LNCAP (cell line): ENCODE measurements at regions not wholly inside any gene's neighbourhood (a gene's known extent, or its start where the extent isn't known, plus 50 kb on each side); places are given as distances from the start of the nearest gene placed in this dataset.

ENCODE experiments used
- TF ChIP-seq, protein P1 (sequence below): fragments of 450-650 bp; IDR thresholded peaks from 2 replicates; pipeline ENCODE4 v1.5.1; 2017; ENCODE audit warnings: mild to moderate bottlenecking

DNA sequence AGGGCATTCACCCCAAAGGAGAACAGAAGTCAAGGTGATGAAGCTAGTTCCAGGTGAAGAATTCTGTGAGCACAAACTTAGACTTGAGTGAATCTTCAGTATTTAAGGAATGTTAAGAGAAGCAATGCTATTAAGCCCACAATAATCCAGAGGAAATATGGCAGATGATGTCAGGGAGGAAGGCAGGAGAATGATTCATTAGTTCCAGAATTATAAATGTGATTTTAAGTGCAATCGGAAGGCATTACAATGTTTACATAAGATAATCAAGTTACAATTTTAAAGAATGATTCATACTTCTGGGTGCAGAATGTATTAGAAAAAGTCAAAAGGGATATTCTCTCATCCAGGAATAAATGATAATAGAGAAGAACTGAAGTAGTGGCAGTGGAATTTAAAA, 545.2 kb upstream of the BRINP3 start:
- TF ChIP-seq, protein P1, sequence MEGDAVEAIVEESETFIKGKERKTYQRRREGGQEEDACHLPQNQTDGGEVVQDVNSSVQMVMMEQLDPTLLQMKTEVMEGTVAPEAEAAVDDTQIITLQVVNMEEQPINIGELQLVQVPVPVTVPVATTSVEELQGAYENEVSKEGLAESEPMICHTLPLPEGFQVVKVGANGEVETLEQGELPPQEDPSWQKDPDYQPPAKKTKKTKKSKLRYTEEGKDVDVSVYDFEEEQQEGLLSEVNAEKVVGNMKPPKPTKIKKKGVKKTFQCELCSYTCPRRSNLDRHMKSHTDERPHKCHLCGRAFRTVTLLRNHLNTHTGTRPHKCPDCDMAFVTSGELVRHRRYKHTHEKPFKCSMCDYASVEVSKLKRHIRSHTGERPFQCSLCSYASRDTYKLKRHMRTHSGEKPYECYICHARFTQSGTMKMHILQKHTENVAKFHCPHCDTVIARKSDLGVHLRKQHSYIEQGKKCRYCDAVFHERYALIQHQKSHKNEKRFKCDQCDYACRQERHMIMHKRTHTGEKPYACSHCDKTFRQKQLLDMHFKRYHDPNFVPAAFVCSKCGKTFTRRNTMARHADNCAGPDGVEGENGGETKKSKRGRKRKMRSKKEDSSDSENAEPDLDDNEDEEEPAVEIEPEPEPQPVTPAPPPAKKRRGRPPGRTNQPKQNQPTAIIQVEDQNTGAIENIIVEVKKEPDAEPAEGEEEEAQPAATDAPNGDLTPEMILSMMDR = no peak

DNA sequence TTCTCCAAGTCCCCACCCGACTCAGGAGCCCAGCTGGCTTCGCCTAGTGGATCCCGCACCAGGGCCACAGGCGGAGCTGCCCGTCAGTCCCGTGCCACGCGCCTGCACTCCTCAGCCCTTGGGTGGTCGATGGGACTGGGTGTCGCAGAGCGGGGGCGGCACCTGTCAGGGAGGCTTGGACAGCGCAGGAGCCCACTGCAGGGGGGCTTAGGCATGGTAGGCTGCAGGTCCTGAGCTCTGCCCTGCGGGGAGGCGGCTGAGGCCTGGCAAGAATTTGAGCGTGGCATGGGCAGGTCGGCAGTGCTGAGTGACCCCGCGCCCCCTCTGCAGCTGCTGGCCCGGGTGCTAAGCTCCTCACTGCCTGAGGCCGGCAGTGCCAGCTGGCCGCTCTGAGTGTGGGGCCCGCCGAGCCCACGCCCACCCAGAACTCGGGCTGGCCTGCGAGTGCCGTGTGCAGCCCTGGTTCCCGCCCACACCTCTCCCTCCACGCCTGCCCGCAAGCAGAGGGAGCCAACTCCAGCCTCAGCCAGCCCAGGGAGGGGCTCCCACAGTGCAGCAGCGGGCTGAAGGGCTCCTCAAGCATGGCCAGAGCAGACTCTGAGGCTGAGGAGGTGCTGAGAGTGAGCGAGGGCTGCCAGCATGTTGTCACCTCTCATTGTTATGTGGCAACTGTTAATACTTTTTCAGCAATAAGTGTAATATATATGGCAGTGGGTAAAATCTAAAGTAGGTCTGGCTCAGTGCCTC, 548.4 kb upstream of the BRINP3 start:
- TF ChIP-seq, protein P1 = no peak

DNA sequence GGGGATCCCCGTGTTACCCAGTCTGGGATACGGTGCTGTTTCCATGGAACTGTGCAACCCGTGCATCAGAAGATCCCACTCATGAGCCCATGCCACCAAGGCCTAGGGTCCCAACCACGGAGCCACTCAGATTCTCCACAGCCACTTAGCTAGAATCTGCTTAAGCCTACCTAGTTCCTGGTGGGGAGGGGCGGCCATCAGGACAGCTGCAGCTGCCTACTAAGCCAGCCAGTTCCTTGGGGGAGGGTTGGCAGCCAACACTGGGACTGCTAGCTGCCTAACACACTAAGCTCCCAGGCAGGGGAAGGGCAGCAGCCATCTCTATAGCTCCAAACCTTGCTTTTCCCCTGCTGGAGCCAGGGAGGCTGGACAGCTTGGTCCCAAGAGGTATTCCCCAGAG, 549.2 kb upstream of the BRINP3 start:
- TF ChIP-seq, protein P1 = no peak

DNA sequence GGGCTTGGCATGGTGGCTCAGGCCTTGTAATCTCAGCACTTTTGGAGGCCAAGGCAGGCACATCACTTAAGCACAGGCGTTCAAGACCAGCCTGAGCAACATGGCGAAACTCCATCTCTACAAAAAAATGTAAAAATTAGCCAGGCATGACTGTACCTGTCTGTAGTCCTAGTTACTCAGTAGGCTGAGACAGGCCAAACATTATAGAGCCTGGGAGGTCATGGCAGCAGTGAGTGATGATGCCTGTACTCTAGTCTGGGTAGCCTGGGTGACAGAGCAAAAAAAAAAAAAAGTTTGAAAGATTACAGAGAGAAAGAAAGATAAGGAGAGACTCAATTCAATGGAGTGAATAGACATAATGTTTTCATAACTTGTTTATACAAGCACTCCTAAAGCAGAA, 556.5 kb upstream of the BRINP3 start:
- TF ChIP-seq, protein P1 = no peak

DNA sequence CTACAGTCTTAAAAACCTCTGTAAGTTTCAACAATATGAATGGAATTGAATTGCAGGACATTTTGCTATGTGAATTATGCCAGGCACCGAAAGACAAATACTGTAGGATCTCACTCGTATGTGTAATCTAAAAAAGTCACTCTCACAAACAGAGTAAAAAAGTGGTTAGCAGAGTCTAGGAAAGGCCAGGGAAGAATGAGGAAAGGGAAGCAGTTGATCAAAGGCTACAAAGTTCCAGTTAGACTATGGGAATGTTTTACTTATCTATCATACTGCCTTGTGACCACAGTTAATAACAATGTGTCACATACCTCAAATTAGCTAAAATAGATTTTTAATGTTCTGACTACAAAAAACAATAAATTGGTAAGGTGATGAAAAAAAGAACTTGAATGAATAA, 565.4 kb upstream of the BRINP3 start:
- TF ChIP-seq, protein P1 = no peak

DNA sequence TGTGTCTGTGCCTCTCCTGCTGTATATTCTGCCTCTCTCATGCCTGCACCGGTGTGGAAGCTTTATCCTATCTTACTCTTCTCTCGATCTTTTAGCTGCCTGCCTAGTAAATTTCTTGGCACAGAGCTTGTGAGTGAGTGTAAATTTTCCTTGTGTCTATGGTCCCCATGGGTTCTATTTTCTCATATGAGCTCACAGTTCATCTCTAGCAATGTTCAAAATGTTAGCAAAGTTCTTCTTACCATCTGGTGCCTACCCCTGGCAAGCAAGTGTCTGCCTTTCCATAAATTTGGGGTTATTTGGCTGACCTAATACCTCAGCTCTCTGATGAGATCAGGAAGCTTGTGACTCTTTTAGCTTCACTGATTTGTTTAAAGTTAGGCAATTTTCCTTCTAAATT, 572.1 kb upstream of the BRINP3 start:
- TF ChIP-seq, protein P1 = no peak

DNA sequence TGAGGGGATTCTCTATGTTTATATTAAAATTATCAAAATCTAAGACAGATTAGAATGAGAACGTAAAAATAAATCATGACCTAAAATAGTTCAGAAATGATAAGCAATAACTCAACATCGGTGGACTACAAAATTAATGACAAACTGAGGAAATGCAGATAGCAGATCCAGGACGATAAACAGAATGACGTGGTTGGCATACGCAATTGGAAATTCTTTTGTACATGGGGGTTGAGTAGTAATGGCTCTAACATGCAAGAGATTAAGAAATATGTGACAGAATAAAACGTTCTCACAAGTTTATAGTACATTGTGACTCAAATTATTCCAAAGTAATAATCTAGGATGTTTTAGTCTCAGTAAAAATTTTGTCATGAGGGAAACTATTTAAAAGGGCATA, 575.2 kb upstream of the BRINP3 start:
- TF ChIP-seq, protein P1 = no peak

DNA sequence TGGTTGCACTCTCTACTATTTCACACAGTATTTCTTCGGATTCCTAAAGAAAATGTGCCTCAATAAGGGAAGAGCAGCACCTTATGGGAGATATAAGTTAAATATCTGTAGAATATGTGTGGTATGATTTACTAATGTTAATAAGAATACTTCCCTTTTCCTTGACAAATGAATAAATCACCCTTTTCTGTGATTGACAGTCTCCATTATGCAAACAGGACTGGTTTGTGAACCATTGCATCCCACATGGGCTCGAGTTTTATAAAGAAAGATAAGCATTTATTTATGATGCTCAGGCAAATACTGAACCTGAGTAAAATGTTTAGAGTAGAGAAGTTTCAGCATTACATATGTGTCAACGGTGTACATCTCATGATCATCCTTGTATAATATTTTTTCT, 587.7 kb upstream of the BRINP3 start:
- TF ChIP-seq, protein P1 = no peak
